ENCODE measurements at regions not wholly inside any gene's neighbourhood (a gene's known extent, or its start where the extent isn't known, plus 50 kb on each side); places are given as distances from the start of the nearest gene placed in this dataset.
"Not testable (repeated sequence)": the region's sequence is repeated elsewhere in the genome, so short reads cannot be mapped to it uniquely, and the experiment has no call there.

DNA sequence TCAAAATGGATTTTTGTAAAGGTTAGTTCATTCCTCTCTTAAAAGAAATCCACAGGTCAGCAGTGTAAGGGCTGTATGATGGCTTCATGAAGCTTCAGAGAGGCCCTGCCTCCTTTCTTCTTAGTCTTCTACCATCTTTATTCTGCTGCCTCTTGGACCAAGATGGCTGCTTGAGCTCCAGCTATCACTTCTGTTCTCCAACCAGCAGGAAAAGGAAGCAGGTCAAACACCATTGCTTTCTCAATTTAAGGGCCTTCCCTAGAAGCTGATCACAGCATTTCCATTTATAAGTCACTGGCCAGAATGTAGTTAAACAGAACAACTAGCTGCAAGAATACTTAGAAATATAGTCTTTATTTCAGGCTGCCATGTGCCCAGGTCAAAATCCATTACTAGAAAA, 336.8 kb upstream of the KLF3 start:
- H3K9me3 Mint-ChIP-seq (ENCODE audit: insufficient read depth) = peaks cover 6% of the 10 kb centered on the region
- no peak for ATAC-seq
- H3K4me1 Mint-ChIP-seq (ENCODE audit: low read depth) = peaks cover 21% of the 10 kb centered on the region
- DNase-seq = no peak
- H3K27me3 Mint-ChIP-seq (ENCODE audit: low read depth) = no peaks in the 10 kb centered on the region
- ChIA-PET POLR2A (no interaction called here), CTCF (no interaction called here)
- H3K4me3 Mint-ChIP-seq = no peak overlapping the region
- no peaks in the 10 kb centered on the region for H3K36me3 Mint-ChIP-seq (ENCODE audit: low read depth)
- no peak overlapping the region for H3K27ac Mint-ChIP-seq

DNA sequence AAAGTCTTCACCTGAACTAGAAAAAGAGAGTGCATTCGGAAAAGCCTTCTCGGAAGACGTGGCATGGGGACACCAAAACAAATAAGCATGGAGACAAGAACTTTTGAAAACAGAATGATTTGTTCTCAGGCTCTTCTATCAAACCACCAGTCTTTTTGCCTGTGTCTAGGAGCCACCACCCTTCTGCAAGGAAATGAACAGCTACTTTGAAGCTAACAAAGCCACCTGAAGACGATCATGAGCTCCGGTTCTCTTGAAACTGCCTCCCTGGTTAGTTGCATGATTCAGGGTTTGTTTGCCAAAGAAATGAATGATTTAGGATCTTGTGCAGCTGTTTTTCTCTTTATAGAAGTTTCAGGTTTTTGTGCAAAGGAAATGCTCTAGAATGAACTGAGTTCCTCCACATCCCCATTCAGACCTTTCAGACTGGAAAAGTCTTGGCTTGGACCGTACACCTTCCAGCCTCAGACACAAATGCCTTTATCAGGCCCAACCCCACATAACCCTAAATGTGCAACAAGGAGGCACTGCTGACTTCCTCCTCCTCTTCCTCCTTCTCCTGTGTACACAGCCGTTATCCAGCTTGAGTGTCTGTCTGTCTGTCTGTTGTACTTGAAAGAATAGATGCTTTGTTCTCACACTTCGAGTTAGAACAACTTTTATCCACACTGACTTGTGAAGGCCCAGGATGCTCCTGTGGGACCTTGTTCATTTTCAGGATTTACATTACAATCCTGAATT, 334.8 kb upstream of the KLF3 start:
- H3K9me3 Mint-ChIP-seq (ENCODE audit: insufficient read depth) = peaks cover 8% of the 10 kb centered on the region
- H3K4me3 Mint-ChIP-seq = no peak overlapping the region
- DNase-seq (no peak), ATAC-seq (no peak)
- H3K27me3 Mint-ChIP-seq (ENCODE audit: low read depth) = no peaks in the 10 kb centered on the region
- ChIA-PET POLR2A (interaction anchor here (0.6 kb wide), 1 partner anchor 118 kb away, joined by 4 read pairs; no protein-coding TSS in a partner anchor), CTCF (interaction anchor here (1.0 kb wide), 1 partner anchor 10 kb away, joined by 7 read pairs; no protein-coding TSS in a partner anchor)
- H3K4me1 Mint-ChIP-seq (ENCODE audit: low read depth) = peaks cover 19% of the 10 kb centered on the region
- no peaks in the 10 kb centered on the region for H3K36me3 Mint-ChIP-seq (ENCODE audit: low read depth)
- no peak overlapping the region for H3K27ac Mint-ChIP-seq

- ATAC-seq (no peak), DNase-seq (no peak)
- H3K36me3 Mint-ChIP-seq (ENCODE audit: low read depth) = peaks cover 1% of the 10 kb centered on the region
- H3K4me3 Mint-ChIP-seq = no peak overlapping the region
- H3K4me1 Mint-ChIP-seq (ENCODE audit: low read depth) = peaks cover 30% of the 10 kb centered on the region
- POLR2A ChIA-PET = no interaction called here
- no peak overlapping the region for H3K27ac Mint-ChIP-seq
- peaks cover 10% of the 10 kb centered on the region for H3K9me3 Mint-ChIP-seq (ENCODE audit: insufficient read depth)
- no peaks in the 10 kb centered on the region for H3K27me3 Mint-ChIP-seq (ENCODE audit: low read depth)
- CTCF ChIA-PET = interaction anchor here (1.1 to 2.0 kb wide), 3 partner anchors 10 to 400 kb away, joined by 3 to 14 read pairs (median 4); no protein-coding TSS in a partner anchor
Measured at GRCh38 chr4:38330321-38330720, 333.7 kb upstream of the KLF3 start.

DNA sequence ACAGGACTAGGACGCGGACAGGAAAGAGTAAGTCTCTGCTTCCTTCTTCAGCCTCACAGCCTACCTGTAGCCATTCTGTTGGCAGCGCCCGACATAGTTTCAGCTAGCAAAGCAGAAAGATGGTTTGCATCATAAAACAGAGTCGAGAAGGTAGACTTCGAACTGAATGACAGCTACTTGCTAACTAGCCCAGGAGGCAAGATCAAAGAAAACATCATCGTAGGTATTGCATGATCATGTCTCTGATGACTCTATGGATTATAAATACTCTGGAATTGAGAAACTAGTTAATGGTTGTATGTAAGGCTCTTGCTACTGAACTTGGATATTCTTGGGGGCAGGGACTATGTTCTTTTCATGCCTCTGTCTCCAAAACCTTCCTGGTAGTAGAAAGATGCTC, 333.1 kb upstream of the KLF3 start:
- no peak for DNase-seq
- peaks cover 35% of the 10 kb centered on the region for H3K4me1 Mint-ChIP-seq (ENCODE audit: low read depth)
- H3K27ac Mint-ChIP-seq = no peak overlapping the region
- ATAC-seq = no peak
- ChIA-PET POLR2A (no interaction called here), CTCF (interaction anchor here (1.1 to 2.0 kb wide), 3 partner anchors 11 to 399 kb away, joined by 3 to 14 read pairs (median 4); no protein-coding TSS in a partner anchor)
- peaks cover 5% of the 10 kb centered on the region for H3K36me3 Mint-ChIP-seq (ENCODE audit: low read depth)
- peaks cover 16% of the 10 kb centered on the region for H3K9me3 Mint-ChIP-seq (ENCODE audit: insufficient read depth)
- no peak overlapping the region for H3K4me3 Mint-ChIP-seq
- no peaks in the 10 kb centered on the region for H3K27me3 Mint-ChIP-seq (ENCODE audit: low read depth)

DNA sequence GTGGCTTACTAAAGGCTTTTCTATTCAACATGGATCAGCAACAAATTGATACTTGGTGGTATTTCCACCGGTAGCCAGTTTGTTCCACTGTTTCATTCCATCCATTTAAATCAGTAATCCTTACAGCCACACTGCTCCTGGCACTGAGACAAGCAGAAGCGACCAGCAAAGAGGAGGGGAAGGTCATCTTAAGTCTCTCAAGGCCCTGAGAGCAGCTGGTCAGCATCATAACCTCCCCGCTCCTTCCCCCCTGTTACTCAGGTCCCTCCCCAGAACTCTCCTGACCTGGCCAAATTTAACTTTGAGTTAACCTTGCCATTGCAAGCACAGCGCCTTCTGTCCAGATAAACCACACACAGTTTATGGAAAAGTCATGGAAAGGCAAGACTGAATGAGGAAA, 331.3 kb upstream of the KLF3 start:
- DNase-seq (no peak), ATAC-seq (no peak)
- Mint-ChIP-seq H3K4me1 (ENCODE audit: low read depth) (peaks cover 35% of the 10 kb centered on the region), H3K27me3 (ENCODE audit: low read depth) (no peaks in the 10 kb centered on the region), H3K36me3 (ENCODE audit: low read depth) (peaks cover 7% of the 10 kb centered on the region), H3K9me3 (ENCODE audit: insufficient read depth) (peaks cover 18% of the 10 kb centered on the region), H3K27ac (no peak overlapping the region), H3K4me3 (no peak overlapping the region)
- ChIA-PET POLR2A (no interaction called here), CTCF (no interaction called here)

DNA sequence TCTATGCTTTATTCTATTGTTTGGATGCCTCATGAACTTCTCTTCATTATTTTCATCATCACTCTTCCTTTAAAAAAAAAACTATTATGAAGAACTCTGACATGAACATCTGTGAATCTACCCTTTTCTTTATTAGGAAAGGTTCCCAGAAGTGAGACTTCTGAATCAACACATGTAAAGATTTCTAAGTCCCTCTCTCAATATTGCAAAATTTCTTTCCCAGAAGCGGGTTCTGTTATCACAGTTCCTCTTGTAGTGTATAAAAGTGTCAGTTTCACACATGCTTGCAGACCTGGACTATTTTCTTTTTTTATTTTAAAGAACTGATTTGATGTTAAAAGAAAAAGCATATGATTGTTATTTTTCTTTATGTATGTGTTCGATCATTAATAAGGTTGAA, 330.8 kb upstream of the KLF3 start:
- Mint-ChIP-seq H3K27me3 (ENCODE audit: low read depth) (no peaks in the 10 kb centered on the region), H3K27ac (no peak overlapping the region), H3K4me3 (no peak overlapping the region), H3K36me3 (ENCODE audit: low read depth) (peaks cover 7% of the 10 kb centered on the region), H3K9me3 (ENCODE audit: insufficient read depth) (peaks cover 23% of the 10 kb centered on the region), H3K4me1 (ENCODE audit: low read depth) (peaks cover 31% of the 10 kb centered on the region)
- ChIA-PET CTCF (no interaction called here), POLR2A (no interaction called here)
- DNase-seq (no peak), ATAC-seq (no peak)

DNA sequence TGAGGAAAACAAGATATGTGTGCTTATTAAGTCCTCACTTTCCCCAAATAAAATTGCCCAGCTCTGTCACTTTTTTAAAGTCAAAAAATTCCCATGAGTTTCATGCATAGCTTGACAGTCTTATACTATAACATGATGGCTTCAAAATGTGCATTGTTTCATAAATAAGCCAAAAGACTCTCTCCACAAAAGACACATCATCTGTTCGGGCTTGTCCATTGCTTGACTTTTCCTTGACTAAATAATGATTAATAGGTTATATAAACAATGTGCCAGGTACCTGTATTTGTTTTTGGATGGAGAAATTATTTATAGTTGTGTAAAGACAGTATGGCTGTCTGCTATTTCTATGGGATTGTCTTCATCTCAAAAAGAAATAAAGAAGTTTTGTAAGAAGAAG, 329.2 kb upstream of the KLF3 start:
- no peak overlapping the region for H3K27ac Mint-ChIP-seq
- ChIA-PET CTCF (no interaction called here), POLR2A (no interaction called here)
- peaks cover 17% of the 10 kb centered on the region for H3K4me1 Mint-ChIP-seq (ENCODE audit: low read depth)
- H3K9me3 Mint-ChIP-seq (ENCODE audit: insufficient read depth) = peaks cover 39% of the 10 kb centered on the region
- no peak for DNase-seq
- H3K4me3 Mint-ChIP-seq = no peak overlapping the region
- peaks cover 14% of the 10 kb centered on the region for H3K36me3 Mint-ChIP-seq (ENCODE audit: low read depth)
- no peak for ATAC-seq
- H3K27me3 Mint-ChIP-seq (ENCODE audit: low read depth) = no peaks in the 10 kb centered on the region

GRCh38 chr4:38338939-38339338, 325.1 kb upstream of the KLF3 start:
- Mint-ChIP-seq H3K4me1 (ENCODE audit: low read depth) (peaks cover 17% of the 10 kb centered on the region), H3K36me3 (ENCODE audit: low read depth) (peaks cover 14% of the 10 kb centered on the region), H3K9me3 (ENCODE audit: insufficient read depth) (peaks cover 45% of the 10 kb centered on the region)
- H3K27ac Mint-ChIP-seq; POLR2A ChIA-PET; CTCF ChIA-PET; DNase-seq; H3K4me3 Mint-ChIP-seq; H3K27me3 Mint-ChIP-seq (ENCODE audit: low read depth); ATAC-seq: not testable (repeated sequence)

GRCh38 chr4:38343608-38344007, 320.4 kb upstream of the KLF3 start:
- DNase-seq (no peak), ATAC-seq (no peak)
- H3K4me1 Mint-ChIP-seq (ENCODE audit: low read depth) = no peaks in the 10 kb centered on the region
- peaks cover 2% of the 10 kb centered on the region for H3K27me3 Mint-ChIP-seq (ENCODE audit: low read depth)
- H3K9me3 Mint-ChIP-seq (ENCODE audit: insufficient read depth) = peaks cover 24% of the 10 kb centered on the region
- no peak overlapping the region for H3K4me3 Mint-ChIP-seq
- H3K27ac Mint-ChIP-seq = no peak overlapping the region
- ChIA-PET CTCF (no interaction called here), POLR2A (no interaction called here)
- H3K36me3 Mint-ChIP-seq (ENCODE audit: low read depth) = peaks cover 4% of the 10 kb centered on the region

- Mint-ChIP-seq H3K4me1 (ENCODE audit: low read depth) (no peaks in the 10 kb centered on the region), H3K36me3 (ENCODE audit: low read depth) (no peaks in the 10 kb centered on the region), H3K4me3 (no peak overlapping the region), H3K27ac (no peak overlapping the region), H3K9me3 (ENCODE audit: insufficient read depth) (peaks cover 10% of the 10 kb centered on the region), H3K27me3 (ENCODE audit: low read depth) (peaks cover 2% of the 10 kb centered on the region)
- ChIA-PET POLR2A (no interaction called here), CTCF (no interaction called here)
- DNase-seq (no peak), ATAC-seq (no peak)
Measured at GRCh38 chr4:38344929-38345328, 319.1 kb upstream of the KLF3 start.

- ATAC-seq (no peak), DNase-seq (no peak)
- H3K9me3 Mint-ChIP-seq (ENCODE audit: insufficient read depth) = peaks cover 6% of the 10 kb centered on the region
- H3K27me3 Mint-ChIP-seq (ENCODE audit: low read depth) = peaks cover 3% of the 10 kb centered on the region
- no peaks in the 10 kb centered on the region for H3K4me1 Mint-ChIP-seq (ENCODE audit: low read depth)
- H3K4me3 Mint-ChIP-seq = no peak overlapping the region
- H3K27ac Mint-ChIP-seq = no peak overlapping the region
- POLR2A ChIA-PET = no interaction called here
- CTCF ChIA-PET = no interaction called here
- H3K36me3 Mint-ChIP-seq (ENCODE audit: low read depth) = no peaks in the 10 kb centered on the region
Measured at GRCh38 chr4:38347251-38347650, 316.7 kb upstream of the KLF3 start.

GRCh38 chr4:38354421-38354820, 309.6 kb upstream of the KLF3 start:
- DNase-seq = no peak
- no peak overlapping the region for H3K27ac Mint-ChIP-seq
- ChIA-PET POLR2A (no interaction called here), CTCF (no interaction called here)
- no peak overlapping the region for H3K4me3 Mint-ChIP-seq
- peaks cover 1% of the 10 kb centered on the region for H3K27me3 Mint-ChIP-seq (ENCODE audit: low read depth)
- no peaks in the 10 kb centered on the region for H3K36me3 Mint-ChIP-seq (ENCODE audit: low read depth)
- no peaks in the 10 kb centered on the region for H3K4me1 Mint-ChIP-seq (ENCODE audit: low read depth)
- no peak for ATAC-seq
- H3K9me3 Mint-ChIP-seq (ENCODE audit: insufficient read depth) = no peaks in the 10 kb centered on the region

DNA sequence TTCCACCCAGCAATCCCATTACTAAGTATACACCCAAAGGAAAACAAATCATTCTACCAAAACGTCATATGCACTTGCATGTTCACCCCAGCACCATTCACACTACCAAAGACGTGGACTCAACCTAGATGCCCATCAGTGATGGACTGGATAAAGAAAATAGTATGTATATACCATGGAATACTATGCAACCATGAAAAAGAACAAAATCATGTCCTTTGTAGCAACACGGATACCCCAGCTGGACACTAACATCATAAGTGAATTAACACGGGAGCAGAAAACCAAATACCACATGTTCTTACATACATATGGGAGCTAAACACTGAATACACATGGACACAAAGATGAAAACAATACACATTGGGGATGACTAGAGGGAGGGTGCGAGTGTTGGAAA, 309.1 kb upstream of the KLF3 start:
- H3K36me3 Mint-ChIP-seq (ENCODE audit: low read depth) = no peaks in the 10 kb centered on the region
- CTCF ChIA-PET = interaction anchor here (1.3 kb wide), 1 partner anchor 175 kb away, joined by 4 read pairs; no protein-coding TSS in a partner anchor
- H3K27ac Mint-ChIP-seq = no peak overlapping the region
- POLR2A ChIA-PET = no interaction called here
- no peak overlapping the region for H3K4me3 Mint-ChIP-seq
- ATAC-seq (no peak), DNase-seq (no peak)
- no peaks in the 10 kb centered on the region for H3K9me3 Mint-ChIP-seq (ENCODE audit: insufficient read depth)
- peaks cover 1% of the 10 kb centered on the region for H3K27me3 Mint-ChIP-seq (ENCODE audit: low read depth)
- H3K4me1 Mint-ChIP-seq (ENCODE audit: low read depth) = no peaks in the 10 kb centered on the region

Data from activated CD8-positive, alpha-beta T cell treated with anti-CD3 and anti-CD28 coated beads, Interleukin-2, amount 10 ng/mL, durations not matched to agents 7 days and 5 days (primary cell).